Gastroesophageal sphincter (tissue), 3 donors: ENCODE measurements at regions not wholly inside any gene's neighbourhood (a gene's known extent, or its start where the extent isn't known, plus 50 kb on each side); places are given as distances from the start of the nearest gene placed in this dataset.

ENCODE experiments used
- EP300 ChIP-seq: sonication (generic); formaldehyde crosslinking; IDR thresholded peaks from one replicate; pipeline ENCODE4 v1.6.1; 2017; ENCODE audit warnings: antibody characterized with exemption, mild to moderate bottlenecking
- POLR2A ChIP-seq, 2 donors: fragments of 450-650 bp; IDR thresholded peaks; one replicate each; pipeline ENCODE4 v1.6.1; 2017; ENCODE audit warnings: antibody characterized with exemption in 2 of 2, mild to moderate bottlenecking in 2 of 2, moderate library complexity in 1 of 2
- POLR2AphosphoS5 ChIP-seq: sonication (generic); formaldehyde crosslinking; IDR thresholded peaks from one replicate; pipeline ENCODE4 v1.6.1; 2017; ENCODE audit warnings: antibody characterized with exemption
- TF ChIP-seq, protein P1 (sequence below), 4 experiments: fragments of 200-600 bp in 2 of 4; fragments of 450-650 bp in 2 of 4; sonication (generic) in 1 of 4; IDR thresholded peaks; one replicate each; pipeline ENCODE4 v1.5.1; 2017 to 2019; ENCODE audit warnings: antibody characterized with exemption in 4 of 4, mild to moderate bottlenecking in 2 of 4, moderate library complexity in 2 of 4

DNA sequence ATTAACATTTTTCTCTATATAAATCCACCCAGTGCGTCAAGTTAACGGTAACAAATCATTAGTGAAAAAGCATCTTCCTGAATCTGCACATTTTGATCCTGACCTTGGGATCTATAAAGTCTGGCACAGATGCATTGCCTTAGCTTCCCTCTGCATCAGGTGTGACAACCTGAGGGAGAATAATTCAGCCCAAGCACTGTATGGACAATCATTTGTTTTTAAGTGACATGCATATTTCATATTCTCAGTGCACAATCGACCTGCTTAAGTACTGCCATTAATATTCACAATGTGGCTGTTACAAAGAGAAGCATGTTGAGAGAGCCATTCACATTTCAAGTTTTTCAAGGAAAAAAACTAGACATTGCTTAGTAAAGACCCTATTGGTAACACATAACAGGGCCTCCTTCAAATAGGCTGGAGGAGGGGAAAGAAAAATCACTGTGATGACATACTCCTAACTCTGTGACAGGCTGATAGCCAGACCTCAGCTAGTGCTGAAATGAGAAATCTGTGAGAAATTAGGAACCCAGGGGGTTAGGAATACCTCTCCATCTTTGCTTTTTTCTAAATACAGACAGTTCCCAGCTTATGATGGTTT, 505.3 kb upstream of the CDH5 start:
- TF ChIP-seq, protein P1, sequence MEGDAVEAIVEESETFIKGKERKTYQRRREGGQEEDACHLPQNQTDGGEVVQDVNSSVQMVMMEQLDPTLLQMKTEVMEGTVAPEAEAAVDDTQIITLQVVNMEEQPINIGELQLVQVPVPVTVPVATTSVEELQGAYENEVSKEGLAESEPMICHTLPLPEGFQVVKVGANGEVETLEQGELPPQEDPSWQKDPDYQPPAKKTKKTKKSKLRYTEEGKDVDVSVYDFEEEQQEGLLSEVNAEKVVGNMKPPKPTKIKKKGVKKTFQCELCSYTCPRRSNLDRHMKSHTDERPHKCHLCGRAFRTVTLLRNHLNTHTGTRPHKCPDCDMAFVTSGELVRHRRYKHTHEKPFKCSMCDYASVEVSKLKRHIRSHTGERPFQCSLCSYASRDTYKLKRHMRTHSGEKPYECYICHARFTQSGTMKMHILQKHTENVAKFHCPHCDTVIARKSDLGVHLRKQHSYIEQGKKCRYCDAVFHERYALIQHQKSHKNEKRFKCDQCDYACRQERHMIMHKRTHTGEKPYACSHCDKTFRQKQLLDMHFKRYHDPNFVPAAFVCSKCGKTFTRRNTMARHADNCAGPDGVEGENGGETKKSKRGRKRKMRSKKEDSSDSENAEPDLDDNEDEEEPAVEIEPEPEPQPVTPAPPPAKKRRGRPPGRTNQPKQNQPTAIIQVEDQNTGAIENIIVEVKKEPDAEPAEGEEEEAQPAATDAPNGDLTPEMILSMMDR (IDR thresholded peaks at IDR 0.05) = no peak
- TF ChIP-seq EP300 = no peak
- TF ChIP-seq POLR2AphosphoS5 = no peak
- no peak for TF ChIP-seq POLR2A (IDR thresholded peaks at IDR 0.05)
